SK-N-SH (cell line): ENCODE measurements at regions not wholly inside any gene's neighbourhood (a gene's known extent, or its start where the extent isn't known, plus 50 kb on each side); places are given as distances from the start of the nearest gene placed in this dataset.

Experiments
- CTCF ChIA-PET: fragments of 300-600, 350-600 bp; formaldehyde crosslinking; extraction: SDS; loops from one replicate; lab custom pipeline; 2021; lab: Yijun Ruan, JAX
- POLR2A ChIA-PET: fragments of 350-600 bp; sonication (Branson Sonifier 250); formaldehyde crosslinking; extraction: SDS; loops from one replicate; lab custom pipeline; 2020; ENCODE audit warnings: antibody characterized with exemption, inconsistent platforms; lab: Yijun Ruan, JAX
- DNase-seq: peaks from one replicate; pipeline ENCODE4 v3.0.0; 2012
- H2AFZ ChIP-seq: fragments of 200-600 bp; sonication (generic); 2 replicates; pipeline ENCODE4 v1.8.1; 2016; ENCODE audit warnings: antibody characterized with exemption, mild to moderate bottlenecking, low read depth
- H3F3A ChIP-seq: fragments of 200-600 bp; sonication (generic); replicated peaks from 2 replicates; pipeline ENCODE3; 2016; ENCODE audit warnings: antibody characterized with exemption, mild to moderate bottlenecking; ENCODE audit not compliant: insufficient read depth
- H3K27ac ChIP-seq, 2 experiments: fragments of 200-500 bp in 1 of 2; fragments of 200-600 bp in 1 of 2; sonication (Bioruptor generic) in 1 of 2; sonication (generic), shearing (Covaris generic) in 1 of 2; 2 replicates each; pipeline versions ENCODE4 v1.5.1 to v1.6.1; 2014 to 2016; ENCODE audit warnings: low read depth in 2 of 2, inconsistent platforms in 1 of 2, low read length in 1 of 2, mild to moderate bottlenecking in 1 of 2, mixed read lengths in 1 of 2
- H3K27me3 ChIP-seq: fragments of 200-600 bp; sonication (generic), shearing (Covaris generic); 2 replicates; pipeline ENCODE4 v1.6.1; 2016; ENCODE audit warnings: mixed run types; ENCODE audit not compliant: insufficient read depth
- H3K36me3 ChIP-seq, 2 experiments: fragments of 200-500 bp in 1 of 2; fragments of 200-600 bp in 1 of 2; sonication (Bioruptor generic) in 1 of 2; sonication (generic) in 1 of 2; replicated peaks in 1 of 2; 2 replicates each; pipeline versions ENCODE3 to v1.5.1; 2014 to 2016; ENCODE audit warnings: low read length in 1 of 2, mild to moderate bottlenecking in 1 of 2; ENCODE audit not compliant: insufficient read depth in 2 of 2, control insufficient read depth in 1 of 2
- H3K4me1 ChIP-seq, 2 experiments: fragments of 200-500 bp in 1 of 2; fragments of 200-600 bp in 1 of 2; sonication (Bioruptor generic) in 1 of 2; sonication (generic), shearing (Covaris generic) in 1 of 2; 2 replicates each; pipeline versions ENCODE4 v1.5.1 to v1.6.1; 2014 to 2016; ENCODE audit warnings: low read depth in 1 of 2, low read length in 1 of 2, mixed run types in 1 of 2; ENCODE audit not compliant: insufficient read depth in 2 of 2, control insufficient read depth in 1 of 2
- H3K4me2 ChIP-seq: fragments of 200-600 bp; sonication (generic), shearing (Covaris generic); 2 replicates; pipeline ENCODE4 v1.6.1; 2017; ENCODE audit warnings: mixed run types
- H3K4me3 ChIP-seq, 2 experiments: fragments of 200-500 bp in 1 of 2; fragments of 200-600 bp in 1 of 2; sonication (Bioruptor generic) in 1 of 2; sonication (generic), shearing (Covaris generic) in 1 of 2; 2 replicates each; pipeline versions ENCODE4 v1.5.1 to v1.8.1; 2014 to 2016; ENCODE audit warnings: low read depth in 2 of 2, inconsistent platforms in 1 of 2, low read length in 1 of 2, mild to moderate bottlenecking in 1 of 2, mixed read lengths in 1 of 2, moderate library complexity in 1 of 2
- H3K79me2 ChIP-seq: fragments of 200-600 bp; sonication (generic); 2 replicates; pipeline ENCODE4 v1.8.1; 2017; ENCODE audit warnings: mild to moderate bottlenecking; ENCODE audit not compliant: insufficient read depth
- H3K9ac ChIP-seq: fragments of 200-600 bp; sonication (generic); 2 replicates; pipeline ENCODE4 v1.6.1; 2017; ENCODE audit warnings: mixed run types
- H3K9me2 ChIP-seq: fragments of 200-600 bp; sonication (generic); 2 replicates; pipeline ENCODE4 v1.6.1; 2017; ENCODE audit warnings: mixed run types
- H3K9me3 ChIP-seq: fragments of 200-600 bp; sonication (generic); 2 replicates; pipeline ENCODE4 v1.6.1; 2017; ENCODE audit warnings: mixed run types, mild to moderate bottlenecking, moderate library complexity
- H4K20me1 ChIP-seq: fragments of 200-600 bp; sonication (generic); 2 replicates; pipeline ENCODE4 v1.6.1; 2017; ENCODE audit warnings: mild to moderate bottlenecking, mixed run types; ENCODE audit not compliant: insufficient read depth
- ELF1 ChIP-seq: IDR thresholded peaks from 2 replicates; pipeline ENCODE4 v1.4.0; 2012
- EZH2phosphoT487 ChIP-seq: fragments of 200-600 bp; sonication (generic); IDR thresholded peaks from 2 replicates; pipeline ENCODE4 v1.6.1; 2017; ENCODE audit warnings: low read depth, mixed run types, mild to moderate bottlenecking, antibody characterized with exemption, moderate library complexity, borderline replicate concordance
- FOXJ3 ChIP-seq: sonication (generic); formaldehyde crosslinking; IDR thresholded peaks from 2 replicates; pipeline ENCODE4 v1.5.1; 2020; ENCODE audit warnings: mild to moderate bottlenecking, missing genetic modification reagents
- JUND ChIP-seq: IDR thresholded peaks from 2 replicates; pipeline ENCODE4 v1.4.0; 2012
- NFIC ChIP-seq: IDR thresholded peaks from 2 replicates; pipeline ENCODE4 v1.4.0; 2012; ENCODE audit warnings: borderline replicate concordance
- NRF1 ChIP-seq: IDR thresholded peaks from 2 replicates; pipeline ENCODE4 v1.6.1; 2012; ENCODE audit warnings: low read depth, mild to moderate bottlenecking, low read length
- PBX3 ChIP-seq: IDR thresholded peaks from 2 replicates; pipeline ENCODE4; 2012
- POLR2AphosphoS5 ChIP-seq: IDR thresholded peaks from 2 replicates; pipeline ENCODE4 v1.6.1; 2012; ENCODE audit warnings: low read depth, low read length
- RAD21 ChIP-seq: IDR thresholded peaks from 2 replicates; pipeline ENCODE4 v1.6.1; 2012; ENCODE audit warnings: mild to moderate bottlenecking, low read length
- RCOR1 ChIP-seq: fragments of 150-350 bp; IDR thresholded peaks from 2 replicates; pipeline ENCODE4 v1.6.1; 2017; ENCODE audit warnings: antibody characterized with exemption, low read length
- RXRA ChIP-seq: IDR thresholded peaks from 2 replicates; pipeline ENCODE4 v1.4.0; 2012; ENCODE audit warnings: low read depth, mild to moderate bottlenecking, borderline replicate concordance
- SMC3 ChIP-seq: IDR thresholded peaks from 2 replicates; pipeline ENCODE4 v1.6.1; 2012; ENCODE audit warnings: low read depth, low read length, improper control_type of control experiment
- WGBS: methylation state at CpG from one replicate; pipeline ENCODE4 v1.1.6; 2017; ENCODE audit warnings: low lambda C conversion rate; 5-methylcytosine and 5-hydroxymethylcytosine counted together
- TF ChIP-seq, protein P1 (sequence below): IDR thresholded peaks from 2 replicates; pipeline ENCODE4 v1.6.1; 2012; ENCODE audit warnings: mild to moderate bottlenecking, low read depth, low read length, moderate library complexity

DNA sequence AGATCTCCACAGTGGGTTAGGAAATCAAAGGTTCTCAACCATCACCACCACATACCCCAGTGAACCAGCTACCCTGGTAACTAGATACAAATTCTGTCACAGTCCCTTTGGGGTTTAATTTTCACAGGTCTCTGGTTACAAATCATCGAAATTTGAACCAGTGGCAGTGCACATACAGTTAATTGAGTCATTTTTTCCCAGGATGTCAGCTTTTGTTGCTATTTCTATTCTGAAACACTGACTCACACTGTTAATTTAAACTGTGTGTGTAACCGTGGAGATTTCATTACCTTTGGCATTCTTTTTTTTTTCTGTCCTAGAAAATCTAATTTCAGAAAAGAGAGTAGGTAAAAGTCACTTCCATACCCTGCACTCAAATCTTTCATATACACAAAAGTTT is 511.5 kb downstream of the TOX3 start:
- no peaks in the 10 kb centered on the region for H3K9me3 ChIP-seq
- POLR2A ChIA-PET: no interaction called here
- H3K27ac ChIP-seq: no peak overlapping the region
- no peak for DNase-seq
- H3F3A ChIP-seq: no peaks in the 10 kb centered on the region
- no peaks in the 10 kb centered on the region for H3K9me2 ChIP-seq
- H3K4me1 ChIP-seq: no peaks in the 10 kb centered on the region
- no peaks in the 10 kb centered on the region for H3K36me3 ChIP-seq
- no peak overlapping the region for H2AFZ ChIP-seq
- no peak overlapping the region for H3K9ac ChIP-seq
- CTCF ChIA-PET: no interaction called here
- TF ChIP-seq NRF1 (no peak), NFIC (no peak), POLR2AphosphoS5 (no peak), RCOR1 (no peak), EZH2phosphoT487 (no peak), PBX3 (no peak), ELF1 (no peak), RXRA (no peak), SMC3 (no peak), RAD21 (no peak), JUND (no peak), FOXJ3 (CRISPR knock-in tag) (no peak)
- 0% methylated on average over 2 of the region's 2 CpGs for WGBS
- no peaks in the 10 kb centered on the region for H3K27me3 ChIP-seq
- no peak overlapping the region for H3K4me3 ChIP-seq
- H3K79me2 ChIP-seq: no peaks in the 10 kb centered on the region
- no peaks in the 10 kb centered on the region for H4K20me1 ChIP-seq
- no peak overlapping the region for H3K4me2 ChIP-seq

- H3K27ac ChIP-seq: no peak overlapping the region
Measured at GRCh38 chr16:52034830-52035229, 512.1 kb downstream of the TOX3 start.

More at GRCh38 chr16:52034830-52035229, 512.1 kb downstream of the TOX3 start:
- Histone ChIP-seq H3K9me2 (no peaks in the 10 kb centered on the region), H3K27me3 (no peaks in the 10 kb centered on the region), H3K9ac (no peak overlapping the region), H3K4me2 (no peak overlapping the region), H3K4me1 (no peaks in the 10 kb centered on the region), H4K20me1 (no peaks in the 10 kb centered on the region), H3K36me3 (no peaks in the 10 kb centered on the region), H2AFZ (no peak overlapping the region), H3K79me2 (no peaks in the 10 kb centered on the region), H3K4me3 (no peak overlapping the region), H3K9me3 (no peaks in the 10 kb centered on the region), H3F3A (no peaks in the 10 kb centered on the region)
- ChIA-PET POLR2A (no interaction called here), CTCF (no interaction called here)
- DNase-seq: no peak
- TF ChIP-seq JUND: no peak
- no peak for TF ChIP-seq SMC3
- TF ChIP-seq, protein P1, sequence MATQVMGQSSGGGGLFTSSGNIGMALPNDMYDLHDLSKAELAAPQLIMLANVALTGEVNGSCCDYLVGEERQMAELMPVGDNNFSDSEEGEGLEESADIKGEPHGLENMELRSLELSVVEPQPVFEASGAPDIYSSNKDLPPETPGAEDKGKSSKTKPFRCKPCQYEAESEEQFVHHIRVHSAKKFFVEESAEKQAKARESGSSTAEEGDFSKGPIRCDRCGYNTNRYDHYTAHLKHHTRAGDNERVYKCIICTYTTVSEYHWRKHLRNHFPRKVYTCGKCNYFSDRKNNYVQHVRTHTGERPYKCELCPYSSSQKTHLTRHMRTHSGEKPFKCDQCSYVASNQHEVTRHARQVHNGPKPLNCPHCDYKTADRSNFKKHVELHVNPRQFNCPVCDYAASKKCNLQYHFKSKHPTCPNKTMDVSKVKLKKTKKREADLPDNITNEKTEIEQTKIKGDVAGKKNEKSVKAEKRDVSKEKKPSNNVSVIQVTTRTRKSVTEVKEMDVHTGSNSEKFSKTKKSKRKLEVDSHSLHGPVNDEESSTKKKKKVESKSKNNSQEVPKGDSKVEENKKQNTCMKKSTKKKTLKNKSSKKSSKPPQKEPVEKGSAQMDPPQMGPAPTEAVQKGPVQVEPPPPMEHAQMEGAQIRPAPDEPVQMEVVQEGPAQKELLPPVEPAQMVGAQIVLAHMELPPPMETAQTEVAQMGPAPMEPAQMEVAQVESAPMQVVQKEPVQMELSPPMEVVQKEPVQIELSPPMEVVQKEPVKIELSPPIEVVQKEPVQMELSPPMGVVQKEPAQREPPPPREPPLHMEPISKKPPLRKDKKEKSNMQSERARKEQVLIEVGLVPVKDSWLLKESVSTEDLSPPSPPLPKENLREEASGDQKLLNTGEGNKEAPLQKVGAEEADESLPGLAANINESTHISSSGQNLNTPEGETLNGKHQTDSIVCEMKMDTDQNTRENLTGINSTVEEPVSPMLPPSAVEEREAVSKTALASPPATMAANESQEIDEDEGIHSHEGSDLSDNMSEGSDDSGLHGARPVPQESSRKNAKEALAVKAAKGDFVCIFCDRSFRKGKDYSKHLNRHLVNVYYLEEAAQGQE: no peak
